ACHN (cell line): ENCODE measurements at regions not wholly inside any gene's neighbourhood (a gene's known extent, or its start where the extent isn't known, plus 50 kb on each side); places are given as distances from the start of the nearest gene placed in this dataset.

Source experiments
- DNase-seq: peaks from one replicate; pipeline ENCODE4 v3.0.0-alpha.2; 2015
- in situ Hi-C: cut with HindIII; loops from 2 replicates; pipeline ENCODE4 v1.10.0; 2017; ENCODE audit warnings: low sequenced_read_pairs, low pct_ligation_motif_present, low pct_unique_long_range_greater_than_20kb

DNA sequence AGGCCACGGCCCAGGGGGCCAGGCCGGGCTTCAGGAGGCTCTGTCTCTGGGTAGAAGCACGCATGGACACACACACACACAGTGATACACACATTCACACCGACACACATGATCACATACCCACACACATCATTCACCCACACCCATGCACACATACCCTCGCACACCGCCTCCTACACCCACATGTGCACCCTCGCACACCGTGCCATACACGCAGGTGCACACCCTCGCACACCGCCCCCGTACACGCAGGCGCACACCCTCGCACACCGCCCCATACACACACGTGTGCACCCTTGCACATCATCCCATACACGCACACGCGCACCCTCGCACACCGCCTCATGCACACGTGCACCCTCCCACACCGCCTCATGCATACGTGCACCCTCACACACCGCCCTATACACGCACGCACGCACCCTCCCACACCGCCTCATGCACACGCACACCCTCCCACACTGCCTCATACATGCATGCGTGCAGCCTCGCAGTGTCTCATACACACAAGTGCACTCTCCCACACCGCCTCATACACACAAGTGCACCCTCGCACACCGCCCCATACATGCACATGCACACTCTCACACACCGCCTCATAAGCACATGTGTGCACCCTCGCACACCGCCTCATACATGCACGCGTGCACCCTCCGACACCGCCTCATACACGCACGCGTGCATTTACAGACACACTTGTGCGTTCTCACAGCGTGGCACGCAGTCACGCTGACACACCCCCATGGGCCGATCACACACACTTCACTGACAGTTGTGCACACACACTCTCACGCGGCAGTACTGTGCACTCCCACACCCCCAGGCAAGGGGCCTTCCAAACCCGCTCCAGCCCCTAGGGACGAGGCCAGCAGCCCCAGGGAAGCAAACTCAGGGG, 128.1 kb downstream of the SIK1 start:
- DNase-seq: no peak

DNA sequence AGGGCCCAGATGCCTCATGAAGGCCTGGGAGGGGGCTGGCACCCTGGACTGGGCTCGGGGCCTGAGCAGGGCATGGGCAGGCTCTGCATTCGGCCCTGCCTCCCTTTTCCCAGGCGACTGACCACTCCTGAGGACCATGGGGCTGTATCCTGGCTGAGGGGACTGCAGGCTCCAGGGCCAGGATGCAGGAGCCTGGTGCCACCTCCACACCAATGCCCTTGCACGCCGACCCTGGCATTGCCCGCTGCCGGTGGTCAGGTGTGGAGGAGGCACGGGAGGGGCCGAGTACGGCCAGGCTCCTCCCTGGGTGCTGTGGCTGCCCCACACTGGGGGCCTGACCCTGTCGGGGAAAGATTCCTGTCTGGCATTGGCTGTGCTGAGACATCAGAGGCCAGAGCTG, 128.9 kb downstream of the SIK1 start:
- in situ Hi-C loops: no loop called here

More for the DNA sequence above, 128.1 kb downstream of the SIK1 start:
- in situ Hi-C loops: no loop called here

GRCh38 chr21:43297391-43297981, 128.7 kb downstream of the CRYAA start:
- DNase-seq: no peak
- in situ Hi-C loops: no loop called here

More for the DNA sequence above, 128.9 kb downstream of the SIK1 start:
- no peak for DNase-seq

DNA sequence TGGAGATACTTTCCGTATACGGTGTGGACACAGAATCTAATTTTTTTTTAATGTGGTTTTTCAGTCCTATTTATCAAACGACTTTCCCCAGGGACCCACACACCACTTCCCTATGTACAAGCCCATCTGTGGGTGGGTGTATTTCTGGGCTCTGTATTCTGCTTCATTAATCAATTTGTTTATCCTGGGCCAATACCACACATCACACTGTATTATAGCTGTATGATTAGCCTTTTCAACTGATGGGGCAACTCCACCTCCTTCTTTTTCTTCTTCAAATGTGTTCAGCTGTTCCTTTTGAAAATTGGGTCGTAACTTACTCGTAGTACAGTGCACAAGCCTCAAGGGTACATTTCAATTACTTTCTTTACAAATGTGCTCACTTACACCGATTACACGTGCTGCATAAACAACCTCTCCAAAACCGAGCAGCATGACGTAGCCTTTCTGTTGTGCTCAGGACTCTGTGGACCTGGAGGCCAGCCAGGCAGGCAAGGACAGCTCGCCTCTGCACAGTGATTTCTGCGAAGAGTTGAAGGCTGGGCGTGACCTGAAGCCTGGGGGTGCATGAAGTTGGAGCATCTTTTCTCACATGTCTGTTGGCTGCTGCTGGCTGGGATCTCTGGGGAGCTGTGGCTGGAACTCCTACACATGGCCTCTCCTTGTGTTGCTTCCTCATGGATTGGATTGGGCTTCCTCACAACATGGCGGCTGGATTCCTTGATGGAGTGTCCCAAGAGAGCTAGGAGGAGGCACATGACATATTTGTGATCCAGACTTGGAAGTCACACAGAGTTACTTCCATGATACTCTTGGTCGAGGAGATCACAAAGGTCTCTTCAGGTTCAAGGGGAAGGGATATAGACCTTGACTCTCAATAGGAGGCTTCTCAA, 126.5 kb downstream of the CRYAA start:
- in situ Hi-C loops: no loop called here
- no peak for DNase-seq

GRCh38 chr21:43294194-43294902, 125.5 kb downstream of the CRYAA start:
- no peak for DNase-seq
- in situ Hi-C loops: no loop called here

DNA sequence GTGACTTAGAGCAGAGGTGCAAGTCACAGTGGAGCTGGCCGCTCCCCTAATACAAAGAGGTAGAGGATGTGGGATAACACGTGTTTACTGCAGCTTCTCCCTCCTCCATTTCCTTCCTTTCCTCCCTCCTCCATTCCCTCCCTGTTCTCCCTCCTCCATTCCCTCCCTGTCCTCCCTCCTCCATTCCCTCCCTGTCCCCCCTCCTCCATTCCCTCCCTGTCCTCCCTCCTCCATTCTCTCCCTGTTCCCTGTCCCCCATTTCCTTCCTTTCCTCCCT, 124.0 kb downstream of the CRYAA start:
- DNase-seq: no peak
- in situ Hi-C loops: no loop called here

GRCh38 chr21:43292041-43292865, 123.4 kb downstream of the CRYAA start:
- in situ Hi-C loops: no loop called here
- no peak for DNase-seq

DNA sequence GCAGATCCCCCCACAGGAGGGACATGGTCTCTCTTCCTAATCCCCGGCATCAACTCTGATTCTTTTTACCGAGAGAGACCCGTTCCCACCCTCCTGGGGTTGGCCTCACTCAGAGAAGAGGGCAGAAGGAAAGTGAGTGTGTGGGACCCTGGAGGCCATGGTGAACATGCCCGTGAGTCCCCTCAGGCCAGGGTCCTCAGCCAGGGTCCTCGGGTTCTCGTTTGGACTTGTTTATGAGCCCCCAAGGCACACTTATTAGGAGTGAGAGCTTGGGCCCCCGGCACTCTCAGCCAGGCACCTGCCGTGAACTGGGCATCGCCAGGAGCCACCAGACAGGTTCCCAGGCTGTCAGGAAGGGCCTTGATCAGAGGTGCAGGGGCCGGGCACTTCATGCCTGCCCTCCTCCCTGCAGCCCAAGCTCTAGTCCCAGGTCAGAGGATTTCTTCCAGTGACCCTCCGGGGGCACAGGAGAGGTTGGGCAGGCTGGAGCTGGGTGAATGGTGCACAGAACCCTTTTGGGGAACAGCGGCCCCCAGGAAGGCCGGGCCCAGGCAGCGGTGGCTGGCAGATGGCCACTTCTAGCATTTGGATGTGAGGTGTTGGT, 122.6 kb downstream of the CRYAA start:
- DNase-seq: no peak
- in situ Hi-C loops: no loop called here

- DNase-seq: no peak
- in situ Hi-C loops: no loop called here
These were observed 121.9 kb downstream of the CRYAA start for GRCh38 chr21:43290421-43291346.

DNA sequence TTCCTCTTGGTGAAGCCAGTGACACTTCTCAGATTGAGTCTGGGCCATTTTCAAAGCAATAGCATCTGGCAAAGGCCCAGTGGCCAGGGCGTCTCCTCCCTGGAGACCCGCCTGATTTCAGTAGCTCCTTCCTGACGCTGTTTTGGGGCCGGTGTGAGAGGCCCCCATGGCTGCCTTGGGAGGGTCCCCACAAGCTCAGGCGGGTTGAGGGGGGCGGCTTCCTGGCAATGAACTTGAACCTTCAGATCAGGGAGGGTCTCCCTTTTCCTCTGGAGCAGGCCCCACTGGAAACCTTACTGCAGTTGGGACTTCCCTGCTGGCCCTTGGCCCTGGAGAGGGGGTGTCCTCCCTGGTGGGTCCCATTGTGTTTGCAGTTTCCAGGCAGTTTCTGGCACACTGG, 121.2 kb downstream of the CRYAA start:
- in situ Hi-C loops: no loop called here
- no peak for DNase-seq

DNA sequence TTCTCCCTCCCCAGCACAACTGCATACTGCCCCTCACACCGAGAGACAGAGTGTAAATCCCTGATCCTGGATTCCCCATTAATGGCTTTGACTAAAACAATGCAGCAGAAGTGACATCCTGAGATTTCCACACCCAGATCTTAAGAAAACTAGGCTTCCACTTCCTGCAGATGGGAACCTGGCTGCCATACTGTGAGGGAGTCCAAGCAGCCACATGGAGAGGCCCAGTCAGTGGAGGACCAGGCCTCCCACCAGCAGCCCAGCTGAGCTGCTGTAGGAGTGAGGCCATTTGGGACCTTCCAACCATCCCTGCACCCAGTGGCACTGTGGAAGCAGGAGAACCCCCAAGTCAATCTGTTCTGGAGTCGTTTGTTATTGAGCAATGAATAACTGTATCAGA, 120.6 kb downstream of the CRYAA start:
- no peak for DNase-seq
- in situ Hi-C loops: no loop called here

DNA sequence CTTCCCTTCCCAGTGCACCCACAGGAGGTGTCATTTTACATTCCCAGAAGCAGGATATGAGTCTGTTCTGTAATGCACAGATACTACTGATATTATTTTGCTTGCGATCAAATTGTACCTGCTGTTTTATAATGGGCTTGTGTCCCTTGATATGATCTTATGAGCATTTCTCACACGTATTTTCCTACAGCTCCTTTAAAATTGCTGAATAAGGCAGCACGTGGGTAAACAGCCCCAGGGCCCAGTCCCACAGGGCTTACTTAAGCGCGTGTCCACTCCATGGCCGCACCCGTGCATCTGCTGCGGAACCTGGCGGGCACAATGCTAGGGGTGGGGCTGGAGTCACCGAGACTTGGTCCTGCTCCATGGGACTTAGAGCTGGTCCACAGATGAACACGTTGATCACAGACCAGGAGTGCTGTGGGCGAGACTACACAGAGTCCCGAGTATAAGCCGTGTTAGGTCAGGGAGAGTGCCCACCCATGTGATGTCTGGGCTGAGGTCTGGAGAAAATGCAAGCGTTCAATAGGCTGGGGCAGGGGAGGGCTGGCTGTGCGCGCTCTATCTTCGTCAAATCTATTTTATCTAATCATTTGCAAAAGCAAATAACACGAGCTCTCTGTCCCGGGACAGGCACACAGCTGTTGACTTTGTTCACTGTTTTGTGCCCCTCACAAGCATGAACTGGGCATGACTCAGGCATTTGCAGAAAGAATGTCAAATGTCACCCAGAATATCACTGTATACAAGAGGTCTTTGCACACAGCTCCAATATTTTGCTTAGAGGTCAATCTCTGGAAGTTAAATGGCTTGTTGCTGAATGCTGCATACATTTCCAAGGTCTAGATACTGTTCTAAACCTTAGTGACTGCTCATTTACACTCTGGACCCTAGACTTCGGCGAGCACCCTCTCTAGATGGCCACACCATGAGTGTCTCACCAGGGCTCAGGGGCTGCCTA, 119.3 kb downstream of the CRYAA start:
- DNase-seq: no peak
- in situ Hi-C loops: no loop called here

- no peak for DNase-seq
- in situ Hi-C loops: no loop called here
These were observed 118.4 kb downstream of the CRYAA start for GRCh38 chr21:43287111-43287760.

- in situ Hi-C loops: no loop called here
- DNase-seq: no peak
These were observed 117.4 kb downstream of the CRYAA start for GRCh38 chr21:43286196-43286595.

GRCh38 chr21:43284700-43285099, 115.9 kb downstream of the CRYAA start:
- DNase-seq: no peak

More at GRCh38 chr21:43284700-43285099, 115.9 kb downstream of the CRYAA start:
- in situ Hi-C loops: no loop called here
